ENCODE measurements at regions not wholly inside any gene's neighbourhood (a gene's known extent, or its start where the extent isn't known, plus 50 kb on each side); places are given as distances from the start of the nearest gene placed in this dataset.

DNA sequence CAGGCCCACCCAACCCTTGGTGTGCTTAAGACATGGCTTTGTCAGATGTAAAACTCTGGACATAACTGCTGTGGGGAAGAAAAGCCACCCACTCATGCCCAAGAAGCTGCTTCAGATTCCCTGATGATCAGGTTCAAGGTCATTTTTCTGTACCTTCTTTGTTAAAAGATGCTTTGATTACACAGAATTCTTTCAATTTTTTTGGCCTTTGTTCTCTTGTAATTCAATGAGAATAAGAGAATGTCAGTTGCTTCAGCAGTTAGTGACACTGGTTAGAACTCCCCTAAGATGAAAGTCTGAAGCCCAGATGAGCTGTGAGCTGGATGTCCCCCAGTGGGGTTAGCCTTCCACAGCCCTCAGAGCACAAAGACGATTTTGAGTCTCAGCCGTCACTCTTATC, 152.7 kb downstream of the CHRM3 start:
- no peak for DNase-seq

DNA sequence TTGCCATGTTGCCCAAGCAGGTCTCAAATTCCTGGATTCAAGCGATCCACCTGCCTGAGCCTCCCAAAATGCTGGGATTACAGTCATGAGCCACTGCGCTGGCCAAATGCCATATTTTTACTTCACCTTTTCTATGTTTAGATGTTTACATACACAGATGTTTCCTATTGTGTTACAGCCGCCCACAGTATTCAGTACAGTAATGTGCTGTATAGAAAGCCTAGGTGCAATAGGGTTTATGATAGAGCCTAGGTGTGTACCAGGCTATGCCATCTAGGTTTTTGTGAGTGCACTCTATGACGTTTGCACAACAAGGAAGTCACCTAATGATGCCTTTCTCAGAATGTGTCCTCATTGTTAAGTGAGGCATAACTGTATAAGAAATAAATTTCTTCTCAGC, 153.4 kb downstream of the CHRM3 start:
- DNase-seq: no peak

DNA sequence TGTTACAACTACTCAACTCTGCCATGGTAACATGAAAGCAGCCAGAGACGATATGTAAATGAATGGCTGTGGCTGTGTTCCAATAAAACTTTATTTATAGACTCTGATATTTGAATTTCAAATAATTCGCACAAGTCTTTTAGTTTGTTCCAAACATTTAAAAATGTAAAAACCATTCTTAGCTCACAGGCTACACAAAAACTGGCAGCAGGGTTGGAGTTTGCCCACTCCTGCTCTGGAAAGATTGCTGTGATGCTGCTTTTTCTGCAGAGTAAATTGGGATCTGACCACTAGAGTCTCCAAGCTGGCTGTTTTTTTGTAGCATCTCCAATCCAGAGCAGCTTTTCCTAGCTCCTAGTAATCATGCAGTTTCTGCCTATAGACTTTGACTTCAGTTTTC, 157.5 kb downstream of the CHRM3 start:
- DNase-seq: no peak

DNA sequence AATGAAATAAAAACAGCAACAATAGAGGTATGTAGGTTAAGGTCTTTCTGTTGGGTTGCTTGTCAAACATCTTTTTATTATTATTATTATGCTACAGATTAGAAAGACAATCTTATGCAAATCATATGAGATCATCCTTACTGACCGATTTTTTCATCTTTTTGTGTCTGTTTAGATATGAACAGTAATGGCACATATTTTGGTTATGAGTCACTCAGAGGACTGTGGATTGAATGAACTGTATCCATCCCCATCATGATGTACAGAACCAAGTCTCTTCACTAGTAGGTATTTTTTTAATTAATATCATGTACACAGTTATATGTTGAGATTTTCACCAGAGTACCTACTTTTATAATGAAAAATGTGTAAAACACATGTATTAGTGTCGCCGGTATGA, 159.1 kb downstream of the CHRM3 start:
- DNase-seq: no peak

DNA sequence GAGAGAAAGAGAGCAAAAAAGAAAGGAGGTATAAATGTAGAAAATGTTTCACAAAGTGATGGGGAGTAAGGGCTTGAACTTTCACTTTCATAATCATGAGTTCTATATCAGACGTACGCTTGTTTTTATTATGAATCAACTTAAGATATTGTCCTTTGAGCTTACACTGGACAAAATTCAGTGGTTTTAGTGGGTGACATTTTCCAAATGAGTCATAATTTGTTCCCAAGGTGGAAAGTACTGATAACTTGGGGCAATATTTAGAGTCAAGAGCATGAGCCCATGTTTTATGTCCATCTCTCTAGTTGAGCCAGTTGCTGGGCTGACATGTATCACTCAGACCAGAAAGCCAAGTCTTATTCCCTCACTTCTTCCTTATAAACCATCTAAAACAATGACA, 161.6 kb downstream of the CHRM3 start:
- no peak for DNase-seq

DNA sequence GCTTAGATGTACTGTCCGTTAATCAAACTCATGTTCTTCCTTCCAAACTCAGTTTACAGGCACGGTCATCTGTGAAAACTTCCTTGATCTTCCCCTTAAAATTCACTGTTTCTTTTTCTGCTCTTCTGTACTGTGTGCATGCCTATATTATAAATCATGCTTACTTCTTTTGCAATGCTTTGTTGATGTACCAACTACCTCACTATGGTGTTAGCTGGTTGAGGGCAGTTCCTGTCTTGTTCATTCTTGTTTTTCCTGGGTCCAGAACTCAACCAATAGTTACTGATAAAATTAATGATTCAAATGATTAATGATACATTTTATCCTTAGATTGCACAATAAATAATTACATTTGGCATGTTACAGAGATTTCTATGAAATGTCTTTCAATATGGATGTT, 163.8 kb downstream of the CHRM3 start:
- no peak for DNase-seq

DNA sequence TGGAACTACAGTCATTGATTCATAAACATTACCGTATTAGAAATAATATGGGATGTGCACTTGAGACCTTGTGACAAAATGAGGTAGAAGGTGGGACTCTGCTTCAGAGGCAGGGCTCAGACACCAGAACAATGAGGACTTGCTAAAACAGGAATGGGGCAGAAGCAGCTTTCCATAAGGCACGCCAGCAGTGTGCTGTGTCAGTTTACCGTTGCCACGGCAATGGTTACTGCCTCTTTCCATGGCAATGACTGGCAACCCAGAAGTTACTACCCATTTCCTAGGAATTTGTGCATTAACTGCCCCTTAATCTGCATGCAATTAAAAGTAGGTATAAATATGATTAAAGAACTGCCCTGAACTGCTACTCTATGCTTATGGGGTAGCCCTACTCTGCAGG, 169.0 kb downstream of the CHRM3 start:
- DNase-seq: peak; percentile 33

DNA sequence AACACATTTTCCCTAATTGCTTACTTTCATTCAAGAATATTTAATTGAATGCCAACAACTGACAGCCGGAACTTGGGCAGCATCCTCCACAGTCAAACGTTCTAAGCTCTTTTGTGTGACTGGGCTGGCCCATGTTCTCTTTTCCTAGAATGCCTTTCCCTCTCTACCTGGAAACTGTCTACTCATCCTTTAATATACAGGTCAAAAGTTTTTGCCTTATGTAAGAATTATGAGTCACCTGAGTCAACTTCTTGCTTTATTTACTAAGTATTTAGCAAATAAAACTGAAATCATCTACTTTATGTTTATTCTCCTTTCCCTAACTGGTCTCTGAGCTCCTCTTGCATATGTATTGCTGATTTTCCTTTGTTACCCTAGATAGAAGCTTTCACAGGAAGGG, 172.2 kb downstream of the CHRM3 start:
- DNase-seq: no peak

DNA sequence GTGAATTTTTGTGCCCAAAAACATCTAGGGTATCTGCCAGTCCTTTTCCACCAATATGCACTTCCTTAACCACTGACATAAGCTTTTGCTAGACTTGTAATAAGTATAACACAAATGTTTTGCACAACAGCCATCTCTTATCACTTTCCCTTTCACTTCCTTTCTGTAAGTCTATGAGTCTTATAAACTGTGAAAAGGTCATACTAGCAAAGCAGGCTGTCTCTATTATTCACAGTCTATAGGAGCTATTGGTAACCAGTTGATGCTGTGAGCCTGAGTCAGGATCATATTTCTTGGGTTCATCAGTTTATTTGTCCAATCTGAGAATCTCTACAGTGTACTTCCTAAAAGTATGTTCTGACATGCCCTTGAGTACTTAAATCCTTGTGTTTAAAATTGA, 172.6 kb downstream of the CHRM3 start:
- DNase-seq: no peak

DNA sequence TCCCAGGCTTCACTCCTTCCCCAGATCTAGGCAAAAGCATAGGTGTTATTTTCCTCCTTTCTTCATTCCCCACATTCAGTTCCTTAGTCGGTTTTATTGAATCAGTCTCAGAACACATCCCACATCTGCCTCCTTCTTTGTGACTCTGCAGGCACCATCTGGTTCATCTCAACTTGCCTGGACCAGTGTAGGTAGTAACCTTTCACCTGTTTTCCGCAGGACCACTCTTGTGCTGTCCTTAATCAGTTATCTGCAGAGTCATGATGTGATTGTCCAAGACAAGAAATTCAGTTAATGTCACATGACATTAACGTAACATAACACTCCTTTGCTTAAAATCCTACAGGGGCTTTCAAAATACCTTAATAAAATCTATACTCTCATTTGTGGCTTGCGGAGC, 174.6 kb downstream of the CHRM3 start:
- no peak for DNase-seq

DNA sequence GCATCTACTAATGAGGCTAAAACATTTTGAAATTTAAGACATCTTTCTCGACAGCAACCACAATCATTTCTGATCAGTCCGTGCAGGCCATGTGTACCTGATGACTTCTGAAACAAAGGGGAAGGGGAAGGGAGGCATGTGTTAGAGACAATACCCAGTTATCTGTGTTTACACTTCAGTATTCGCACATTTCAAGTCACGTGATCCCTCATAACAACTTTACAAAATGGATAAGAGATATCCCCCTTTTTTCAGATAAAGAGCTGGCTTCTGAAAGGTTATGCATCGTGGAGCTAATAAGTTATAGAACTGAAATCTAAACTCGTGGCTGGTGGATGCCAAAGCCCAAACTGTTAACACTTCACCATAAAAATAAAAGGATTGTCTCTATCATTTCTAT, 175.7 kb downstream of the CHRM3 start:
- no peak for DNase-seq

DNA sequence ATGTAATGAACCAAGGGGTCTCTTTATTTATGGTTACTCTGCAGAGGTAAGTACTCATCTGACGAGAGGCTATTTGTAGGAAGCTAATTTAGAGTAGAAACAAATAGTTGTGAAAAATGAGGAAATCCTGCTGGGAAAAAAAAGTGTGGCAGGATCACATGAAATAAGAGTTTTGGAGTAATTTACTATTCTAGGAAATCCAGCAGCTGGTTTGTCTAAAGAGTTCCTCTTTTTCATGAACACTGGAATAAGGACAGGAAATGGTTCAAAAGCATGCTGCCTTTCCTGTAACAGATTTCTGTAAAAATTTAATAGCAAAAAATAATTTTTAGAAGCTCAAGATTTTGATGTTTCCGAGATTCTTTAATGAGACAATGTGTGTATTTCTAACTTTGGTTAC, 177.3 kb downstream of the CHRM3 start:
- DNase-seq: no peak

DNA sequence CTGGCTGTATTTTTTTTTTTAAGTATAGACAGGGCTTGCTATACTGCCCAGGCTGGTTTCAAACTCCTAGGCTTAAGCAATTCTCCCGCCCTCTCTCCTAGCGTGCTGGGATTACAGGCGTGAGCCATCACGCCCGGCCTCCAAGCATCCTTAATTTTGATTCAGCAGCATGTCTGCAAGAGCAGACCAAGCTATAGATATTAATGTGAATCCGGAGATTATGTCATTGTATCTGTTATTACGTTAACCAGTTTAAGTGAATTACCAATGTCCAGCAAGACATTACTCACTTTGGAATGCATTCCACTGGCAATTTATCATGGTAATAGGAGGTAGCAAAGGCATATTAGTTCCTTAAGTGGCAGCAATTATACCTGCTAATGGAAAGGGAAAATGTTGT, 179.7 kb downstream of the CHRM3 start:
- DNase-seq: no peak

DNA sequence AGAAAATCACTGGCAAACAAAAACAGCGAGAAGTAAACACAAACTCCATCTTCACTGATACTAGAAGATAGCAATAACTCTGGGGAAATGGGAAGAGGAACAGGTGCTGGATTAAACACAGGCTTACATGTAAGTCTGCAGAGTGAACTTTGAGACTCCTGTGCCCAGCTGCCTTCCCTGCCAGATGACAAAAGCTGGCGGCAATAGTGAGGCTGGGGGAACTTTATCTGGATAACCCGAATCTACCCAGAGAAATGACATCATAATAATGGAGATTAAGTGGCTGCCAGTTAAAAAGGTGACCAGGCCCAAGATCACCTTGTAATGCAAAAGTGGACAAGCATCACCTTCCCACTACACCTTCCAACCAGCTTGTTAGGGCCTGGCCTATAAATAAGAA, 184.5 kb downstream of the CHRM3 start:
- no peak for DNase-seq

DNA sequence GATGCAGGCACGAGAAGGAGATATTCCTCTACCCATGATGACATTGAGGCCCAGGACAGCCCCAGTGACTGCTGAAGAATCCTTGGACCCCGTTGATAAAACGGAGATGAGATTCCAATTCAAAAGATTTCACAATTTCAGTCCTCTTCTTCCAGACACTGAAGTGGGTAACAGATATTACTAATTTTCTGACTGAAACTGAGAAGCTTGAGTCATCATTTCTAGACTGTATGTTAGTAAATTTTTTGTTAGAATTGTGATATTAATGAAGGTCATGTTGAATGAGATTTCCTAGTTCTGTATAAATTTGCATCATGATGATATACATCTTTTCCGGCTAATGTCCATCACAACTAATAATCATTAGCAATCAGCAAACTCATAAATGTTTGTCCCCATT, 185.8 kb downstream of the CHRM3 start:
- no peak for DNase-seq

DNA sequence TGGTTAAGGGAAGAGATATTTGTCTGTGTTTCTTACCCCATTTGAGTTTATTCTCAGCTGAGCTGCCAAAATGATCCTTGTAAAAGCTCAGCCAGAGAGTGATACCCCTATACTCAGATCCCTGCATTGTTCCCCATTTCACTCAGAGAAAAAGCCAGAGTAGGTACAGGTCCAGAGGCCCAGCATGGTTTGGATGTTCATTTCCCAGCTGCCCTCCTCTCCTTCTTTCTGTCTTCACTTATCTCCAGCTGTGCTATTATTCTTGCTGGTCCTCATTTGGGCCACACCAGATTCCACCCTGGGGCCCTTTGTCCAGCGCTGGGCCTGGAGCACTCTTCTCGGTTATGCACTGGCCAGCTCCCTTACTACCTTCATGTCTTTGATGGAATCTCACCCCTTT, 187.7 kb downstream of the CHRM3 start:
- no peak for DNase-seq

DNA sequence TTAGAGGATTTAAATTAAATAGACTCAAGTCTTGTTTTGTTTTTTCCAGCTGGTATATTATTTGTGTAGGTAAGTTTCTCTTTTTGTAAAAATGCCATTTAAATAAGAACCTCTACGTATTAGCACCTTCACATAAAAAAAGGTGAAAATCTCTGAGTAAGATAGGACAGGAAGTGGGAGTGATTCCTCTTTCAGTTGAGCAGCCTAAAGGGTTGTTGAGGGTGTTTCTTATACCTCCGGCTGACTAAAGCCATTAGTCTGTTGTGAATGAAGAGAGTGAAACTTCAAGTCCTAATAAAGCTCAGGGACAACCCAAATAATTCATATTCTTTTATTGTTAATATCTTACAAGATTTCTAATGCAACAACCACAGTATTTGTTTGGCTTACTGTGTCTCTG, 188.7 kb downstream of the CHRM3 start:
- DNase-seq: no peak

DNA sequence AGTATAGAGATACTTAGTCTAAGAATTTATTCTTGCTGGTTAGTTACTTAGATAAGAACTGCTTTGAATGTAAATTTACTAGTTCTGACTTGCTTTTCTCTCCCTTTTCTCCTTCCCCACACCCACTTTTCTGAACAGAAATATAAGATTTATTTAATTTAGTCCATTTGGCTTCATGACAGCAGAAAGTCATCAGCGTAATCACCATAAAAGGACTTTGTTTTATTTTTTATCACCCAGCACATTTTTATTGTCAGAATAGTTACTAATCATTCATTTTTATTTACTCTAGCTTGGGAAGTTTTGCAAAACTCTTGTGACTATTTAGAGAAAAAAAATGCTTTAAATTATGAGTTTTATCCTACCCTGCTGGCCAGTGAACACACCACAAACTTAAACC, 197.2 kb downstream of the CHRM3 start:
- no peak for DNase-seq

DNA sequence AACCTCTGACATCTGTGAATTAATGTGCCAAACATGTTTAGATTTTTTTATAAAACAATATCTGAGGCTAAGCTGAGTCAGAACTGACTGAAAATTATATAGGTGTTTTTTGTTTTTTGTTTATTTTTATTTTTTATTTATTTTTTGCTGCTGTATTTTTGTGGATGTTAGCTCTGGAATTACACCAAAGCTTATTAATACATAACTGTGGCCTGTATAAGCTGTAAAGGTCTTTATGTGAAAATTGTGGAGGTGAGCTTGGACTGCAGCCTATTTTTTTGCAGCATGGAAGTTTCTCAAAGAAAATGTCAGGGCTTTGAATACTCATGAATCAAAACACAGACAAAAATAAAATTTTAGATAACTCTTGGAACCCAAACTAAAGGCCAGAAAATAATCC, 199.8 kb downstream of the CHRM3 start:
- no peak for DNase-seq

DNA sequence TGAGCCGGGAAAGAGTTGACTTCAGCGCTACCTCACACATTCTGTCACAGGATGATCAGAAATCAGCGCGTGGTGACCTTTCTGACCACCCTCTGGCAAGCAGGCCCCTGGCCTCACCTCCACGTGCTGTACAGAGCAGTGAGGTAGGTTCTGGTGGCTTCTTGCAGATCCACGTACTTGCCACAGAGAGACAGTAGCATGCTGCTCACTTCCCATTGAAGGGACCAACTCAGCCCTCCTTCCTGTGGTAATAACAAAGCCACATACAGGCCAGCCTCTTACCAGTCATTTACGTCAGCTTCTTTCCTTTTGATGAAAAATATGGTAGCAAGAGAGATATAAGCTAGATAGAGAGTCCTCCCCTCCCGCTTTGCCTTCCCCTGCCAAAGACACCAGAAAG, 200.7 kb downstream of the CHRM3 start:
- DNase-seq: no peak

DNA sequence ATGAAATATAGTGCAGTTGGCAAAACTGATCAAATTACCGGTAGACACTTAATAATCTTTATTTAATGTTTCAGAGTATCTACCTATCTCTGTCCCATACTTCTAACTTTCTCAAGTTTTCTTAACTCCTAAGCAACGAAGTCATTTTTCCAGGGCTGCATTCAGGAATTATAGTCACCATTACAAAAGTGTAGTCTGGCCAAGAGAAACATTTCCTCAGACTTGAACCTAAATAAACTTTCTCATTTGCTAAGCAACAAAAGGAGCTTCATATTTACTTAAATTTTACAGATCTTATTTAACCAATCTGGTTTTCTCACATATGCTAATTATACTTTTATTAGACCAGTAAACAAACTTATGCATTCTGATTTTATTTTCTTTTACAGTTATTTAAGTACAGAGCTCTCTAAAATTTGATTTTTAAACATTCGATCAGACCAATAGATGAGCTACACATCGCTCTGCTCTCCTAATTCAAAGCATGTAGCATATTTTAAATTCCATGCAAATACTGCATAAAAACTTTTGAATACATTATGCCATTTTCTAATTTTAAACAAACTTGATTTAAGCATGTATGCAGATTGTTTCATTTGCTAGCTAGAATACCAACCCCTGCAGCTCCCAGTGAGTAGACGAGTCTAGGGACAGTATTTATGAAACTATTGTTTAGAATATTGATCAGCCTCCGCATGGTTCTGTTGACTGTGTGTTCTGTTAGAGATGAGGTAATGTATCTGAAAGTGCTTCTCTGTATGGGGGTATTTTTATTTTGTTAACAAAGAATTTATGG, 201.4 kb downstream of the CHRM3 start:
- no peak for DNase-seq

DNA sequence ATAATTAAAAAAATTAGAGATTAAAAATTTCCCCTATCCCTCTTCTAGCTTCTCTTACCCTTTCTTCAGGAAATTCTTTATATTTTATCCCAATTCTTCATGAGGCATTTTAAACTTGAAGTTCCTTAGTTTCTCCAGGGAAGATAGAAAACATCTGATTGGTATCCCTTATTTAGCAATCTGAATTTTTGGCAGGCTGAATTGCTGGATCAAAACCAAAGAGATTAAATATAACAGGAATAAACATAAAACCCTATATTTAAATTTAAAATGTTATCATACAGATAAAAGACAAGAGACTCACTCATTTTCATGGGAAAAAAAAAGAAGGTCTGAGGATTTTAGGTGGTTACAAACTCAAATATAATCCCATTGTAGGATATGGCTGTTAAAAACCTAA, 204.2 kb downstream of the CHRM3 start:
- DNase-seq: no peak

DNA sequence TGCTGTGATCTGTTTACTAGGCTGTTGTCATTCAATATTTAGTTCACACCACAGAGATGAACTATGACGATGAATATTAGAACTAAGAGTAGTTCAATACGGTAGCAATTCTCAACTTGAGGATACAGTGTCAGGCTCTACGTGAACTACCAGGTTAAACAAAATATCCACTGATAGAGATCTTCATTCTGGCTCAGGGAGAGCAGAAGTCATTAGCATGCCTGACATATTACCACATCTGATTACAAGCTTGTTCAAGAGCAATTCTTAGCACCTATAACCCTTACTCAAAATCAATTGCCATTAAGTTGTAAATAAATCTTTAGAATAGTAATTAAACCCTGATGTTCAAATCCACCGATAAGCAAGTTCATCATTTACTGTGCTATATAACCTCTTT, 207.2 kb downstream of the CHRM3 start:
- no peak for DNase-seq

DNA sequence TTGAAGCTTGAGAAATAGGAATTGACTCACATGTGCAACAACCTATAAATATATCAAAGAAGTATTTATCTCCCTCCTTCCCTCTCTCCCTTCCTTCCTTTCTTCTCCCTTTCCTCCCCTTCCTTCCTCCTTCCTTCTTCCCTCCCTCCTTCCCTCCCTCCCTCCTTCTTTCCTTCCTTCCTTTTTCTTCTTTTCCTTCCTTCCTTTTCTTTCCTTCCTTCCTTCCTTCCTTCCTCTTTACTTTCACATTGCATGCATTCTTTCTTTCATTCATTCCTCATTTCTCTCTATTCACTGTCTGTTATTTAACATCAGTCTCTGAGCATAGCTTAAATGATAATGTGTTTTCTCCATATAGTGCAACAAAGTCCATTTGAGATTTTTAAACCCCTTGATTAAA, 214.2 kb downstream of the CHRM3 start:
- DNase-seq: no peak

DNA sequence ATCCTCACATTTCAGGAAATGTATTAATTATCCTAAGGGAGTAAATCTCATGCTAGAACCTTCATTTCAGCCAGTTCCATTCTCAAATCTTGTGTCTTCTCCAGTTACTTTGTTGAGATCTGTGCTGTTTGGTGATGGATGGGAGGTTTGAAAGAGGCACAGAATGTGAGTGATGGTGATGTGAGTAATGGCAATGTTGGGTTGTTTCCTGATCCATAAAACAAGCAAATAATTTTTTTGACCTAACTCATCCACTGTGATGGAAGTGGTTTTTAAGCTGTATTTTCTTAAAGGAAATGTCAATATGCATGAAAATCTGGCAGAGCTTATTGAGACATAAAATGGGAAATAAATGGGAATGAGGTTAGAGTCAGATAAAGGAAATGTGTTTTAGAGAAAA, 214.7 kb downstream of the CHRM3 start:
- no peak for DNase-seq

DNA sequence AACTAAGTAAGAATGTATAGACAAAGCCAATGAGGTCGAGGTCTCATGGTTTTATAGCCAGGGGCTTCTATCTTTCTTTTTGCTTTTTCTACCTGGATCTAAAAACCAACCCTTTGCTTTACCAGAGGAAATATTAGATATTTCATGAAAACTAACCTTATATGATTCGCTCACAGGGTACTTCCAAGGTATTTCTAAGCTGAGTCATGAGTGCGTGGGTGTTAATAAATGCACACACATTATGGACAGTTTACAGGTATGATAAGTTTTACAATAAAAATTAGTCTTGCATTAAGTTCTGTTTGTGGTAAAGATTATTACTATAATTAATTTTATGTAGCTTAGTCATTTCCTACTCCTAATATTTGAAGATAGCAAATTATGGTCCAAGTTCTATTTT, 217.2 kb downstream of the CHRM3 start:
- DNase-seq: no peak

All from eye (tissue), 1 donor.